Activated CD8-positive, alpha-beta T cell treated with anti-CD3 and anti-CD28 coated beads, Interleukin-2, amount 10 ng/mL, durations not matched to agents 7 days and 5 days (primary cell): ENCODE measurements at regions not wholly inside any gene's neighbourhood (a gene's known extent, or its start where the extent isn't known, plus 50 kb on each side); places are given as distances from the start of the nearest gene placed in this dataset.

Experiments
- ATAC-seq: fragments of 150-1000 bp; cut with Tn5 transposase; one replicate; pipeline ENCODE4 v1.10.0; 2021; ENCODE audit warnings: moderate library complexity
- CTCF ChIA-PET: fragments of 350-600 bp; sonication (Branson Sonifier 250); formaldehyde crosslinking; loops from one replicate; lab custom pipeline; 2021; ENCODE audit warnings: antibody characterized with exemption; lab: Charles Lee
- POLR2A ChIA-PET: fragments of 350-600 bp; sonication (Branson Sonifier 250); formaldehyde crosslinking; loops from one replicate; lab custom pipeline; 2021; ENCODE audit warnings: antibody characterized with exemption; lab: Charles Lee
- DNase-seq: peaks from one replicate; pipeline ENCODE4 v3.0.0-alpha.2; 2020
- H3K27ac Mint-ChIP-seq: one replicate; pipeline ENCODE4 v1.8.0; 2021; ENCODE audit warnings: mild to moderate bottlenecking, mixed read lengths
- H3K27me3 Mint-ChIP-seq: one replicate; pipeline ENCODE4 v1.8.0; 2021; ENCODE audit warnings: low read depth, mixed read lengths
- H3K36me3 Mint-ChIP-seq: one replicate; pipeline ENCODE4 v1.8.0; 2021; ENCODE audit warnings: low read depth, mixed read lengths
- H3K4me1 Mint-ChIP-seq: one replicate; pipeline ENCODE4 v1.8.0; 2021; ENCODE audit warnings: low read depth, mixed read lengths
- H3K4me3 Mint-ChIP-seq: one replicate; pipeline ENCODE4 v1.8.0; 2021; ENCODE audit warnings: mild to moderate bottlenecking, mixed read lengths
- H3K9me3 Mint-ChIP-seq: one replicate; pipeline ENCODE4 v1.8.0; 2022; ENCODE audit warnings: mixed read lengths; ENCODE audit not compliant: insufficient read depth

- Mint-ChIP-seq H3K27me3 (no peaks in the 10 kb centered on the region), H3K36me3 (no peaks in the 10 kb centered on the region), H3K4me3 (no peak overlapping the region), H3K4me1 (no peaks in the 10 kb centered on the region), H3K9me3 (no peaks in the 10 kb centered on the region), H3K27ac (no peak overlapping the region)
- CTCF ChIA-PET: no interaction called here
- POLR2A ChIA-PET: no interaction called here
- ATAC-seq (no peak), DNase-seq (no peak)
Observed at GRCh38 chr4:23382879-23383278, 507.0 kb downstream of the PPARGC1A start.

GRCh38 chr4:23374259-23374658 is 515.6 kb downstream of the PPARGC1A start:
- no peaks in the 10 kb centered on the region for H3K9me3 Mint-ChIP-seq
- H3K4me3 Mint-ChIP-seq: no peak overlapping the region
- H3K4me1 Mint-ChIP-seq: no peaks in the 10 kb centered on the region
- ChIA-PET POLR2A (no interaction called here), CTCF (no interaction called here)
- no peak overlapping the region for H3K27ac Mint-ChIP-seq
- H3K27me3 Mint-ChIP-seq: no peaks in the 10 kb centered on the region
- no peak for ATAC-seq
- DNase-seq: no peak
- no peaks in the 10 kb centered on the region for H3K36me3 Mint-ChIP-seq

GRCh38 chr4:23373261-23373660 is 516.6 kb downstream of the PPARGC1A start:
- H3K9me3 Mint-ChIP-seq: no peaks in the 10 kb centered on the region
- H3K27me3 Mint-ChIP-seq: no peaks in the 10 kb centered on the region
- no peak overlapping the region for H3K27ac Mint-ChIP-seq
- ChIA-PET POLR2A (no interaction called here), CTCF (no interaction called here)
- H3K4me3 Mint-ChIP-seq: no peak overlapping the region
- DNase-seq: no peak
- H3K4me1 Mint-ChIP-seq: no peaks in the 10 kb centered on the region
- no peaks in the 10 kb centered on the region for H3K36me3 Mint-ChIP-seq
- ATAC-seq: no peak

- Mint-ChIP-seq H3K4me1 (no peaks in the 10 kb centered on the region), H3K27ac (no peak overlapping the region), H3K36me3 (no peaks in the 10 kb centered on the region), H3K4me3 (no peak overlapping the region), H3K27me3 (no peaks in the 10 kb centered on the region), H3K9me3 (no peaks in the 10 kb centered on the region)
- ATAC-seq: no peak
- CTCF ChIA-PET: no interaction called here
- POLR2A ChIA-PET: no interaction called here
- DNase-seq: no peak
Observed at GRCh38 chr4:23371533-23371932, 518.3 kb downstream of the PPARGC1A start.

GRCh38 chr4:23369331-23369730 is 520.5 kb downstream of the PPARGC1A start:
- H3K27me3 Mint-ChIP-seq: no peaks in the 10 kb centered on the region
- H3K9me3 Mint-ChIP-seq: no peaks in the 10 kb centered on the region
- no peaks in the 10 kb centered on the region for H3K4me1 Mint-ChIP-seq
- H3K4me3 Mint-ChIP-seq: no peak overlapping the region
- ATAC-seq (no peak), DNase-seq (no peak)
- H3K27ac Mint-ChIP-seq: no peak overlapping the region
- H3K36me3 Mint-ChIP-seq: no peaks in the 10 kb centered on the region
- CTCF ChIA-PET: no interaction called here
- POLR2A ChIA-PET: no interaction called here

GRCh38 chr4:23368081-23368697 is 521.7 kb downstream of the PPARGC1A start:
- Mint-ChIP-seq H3K9me3 (no peaks in the 10 kb centered on the region), H3K4me1 (no peaks in the 10 kb centered on the region), H3K27me3 (no peaks in the 10 kb centered on the region), H3K27ac (no peak overlapping the region), H3K36me3 (no peaks in the 10 kb centered on the region), H3K4me3 (no peak overlapping the region)
- DNase-seq (no peak), ATAC-seq (no peak)
- ChIA-PET CTCF (no interaction called here), POLR2A (no interaction called here)

- CTCF ChIA-PET: no interaction called here
Observed at GRCh38 chr4:23366557-23366906, 523.3 kb downstream of the PPARGC1A start.

GRCh38 chr4:23365871-23366556 is 523.8 kb downstream of the PPARGC1A start:
- CTCF ChIA-PET: no interaction called here
- H3K9me3 Mint-ChIP-seq: no peaks in the 10 kb centered on the region
- no peak for ATAC-seq
- POLR2A ChIA-PET: no interaction called here
- no peaks in the 10 kb centered on the region for H3K27me3 Mint-ChIP-seq
- DNase-seq: no peak
- no peak overlapping the region for H3K4me3 Mint-ChIP-seq
- H3K36me3 Mint-ChIP-seq: no peaks in the 10 kb centered on the region
- no peaks in the 10 kb centered on the region for H3K4me1 Mint-ChIP-seq
- H3K27ac Mint-ChIP-seq: no peak overlapping the region

More at GRCh38 chr4:23366557-23366906, 523.3 kb downstream of the PPARGC1A start:
- Mint-ChIP-seq H3K27me3 (no peaks in the 10 kb centered on the region), H3K4me3 (no peak overlapping the region), H3K27ac (no peak overlapping the region), H3K4me1 (no peaks in the 10 kb centered on the region), H3K9me3 (no peaks in the 10 kb centered on the region), H3K36me3 (no peaks in the 10 kb centered on the region)
- ATAC-seq: no peak
- DNase-seq: no peak
- POLR2A ChIA-PET: no interaction called here

GRCh38 chr4:23365086-23365485 is 524.8 kb downstream of the PPARGC1A start:
- ChIA-PET POLR2A (no interaction called here), CTCF (no interaction called here)
- H3K9me3 Mint-ChIP-seq: no peaks in the 10 kb centered on the region
- DNase-seq (no peak), ATAC-seq (no peak)
- no peaks in the 10 kb centered on the region for H3K4me1 Mint-ChIP-seq
- H3K36me3 Mint-ChIP-seq: no peaks in the 10 kb centered on the region
- H3K27ac Mint-ChIP-seq: no peak overlapping the region
- H3K27me3 Mint-ChIP-seq: no peaks in the 10 kb centered on the region
- H3K4me3 Mint-ChIP-seq: no peak overlapping the region

GRCh38 chr4:23364167-23364566 is 525.7 kb downstream of the PPARGC1A start:
- H3K9me3 Mint-ChIP-seq: no peaks in the 10 kb centered on the region
- H3K36me3 Mint-ChIP-seq: no peaks in the 10 kb centered on the region
- CTCF ChIA-PET: no interaction called here

GRCh38 chr4:23361453-23361852 is 528.4 kb downstream of the PPARGC1A start:
- ChIA-PET CTCF (no interaction called here), POLR2A (no interaction called here)
- no peak overlapping the region for H3K27ac Mint-ChIP-seq
- no peaks in the 10 kb centered on the region for H3K36me3 Mint-ChIP-seq
- H3K9me3 Mint-ChIP-seq: no peaks in the 10 kb centered on the region
- no peaks in the 10 kb centered on the region for H3K4me1 Mint-ChIP-seq
- DNase-seq: no peak
- H3K4me3 Mint-ChIP-seq: no peak overlapping the region
- no peaks in the 10 kb centered on the region for H3K27me3 Mint-ChIP-seq
- no peak for ATAC-seq

More at GRCh38 chr4:23364167-23364566, 525.7 kb downstream of the PPARGC1A start:
- Mint-ChIP-seq H3K27me3 (no peaks in the 10 kb centered on the region), H3K4me1 (no peaks in the 10 kb centered on the region), H3K4me3 (no peak overlapping the region), H3K27ac (no peak overlapping the region)
- DNase-seq (no peak), ATAC-seq (no peak)
- POLR2A ChIA-PET: no interaction called here

GRCh38 chr4:23360718-23361117 is 529.1 kb downstream of the PPARGC1A start:
- Mint-ChIP-seq H3K27me3 (no peaks in the 10 kb centered on the region), H3K36me3 (no peaks in the 10 kb centered on the region), H3K4me3 (no peak overlapping the region), H3K9me3 (no peaks in the 10 kb centered on the region), H3K27ac (no peak overlapping the region), H3K4me1 (no peaks in the 10 kb centered on the region)
- no peak for ATAC-seq
- no peak for DNase-seq
- CTCF ChIA-PET: no interaction called here
- POLR2A ChIA-PET: no interaction called here

GRCh38 chr4:23355258-23355657 is 534.6 kb downstream of the PPARGC1A start:
- ChIA-PET POLR2A (no interaction called here), CTCF (no interaction called here)
- ATAC-seq: no peak
- no peaks in the 10 kb centered on the region for H3K4me1 Mint-ChIP-seq
- no peak overlapping the region for H3K4me3 Mint-ChIP-seq
- no peak for DNase-seq
- H3K36me3 Mint-ChIP-seq: no peaks in the 10 kb centered on the region
- no peaks in the 10 kb centered on the region for H3K27me3 Mint-ChIP-seq
- H3K9me3 Mint-ChIP-seq: no peaks in the 10 kb centered on the region
- H3K27ac Mint-ChIP-seq: no peak overlapping the region
